ENCODE measurements at regions not wholly inside any gene's neighbourhood (a gene's known extent, or its start where the extent isn't known, plus 50 kb on each side); places are given as distances from the start of the nearest gene placed in this dataset.
"Not testable (repeated sequence)": the region's sequence is repeated elsewhere in the genome, so short reads cannot be mapped to it uniquely, and the experiment has no call there.

- Mint-ChIP-seq H3K27ac (peak overlapping the region; percentile 59), H3K4me1 (peaks cover 7% of the 10 kb centered on the region), H3K36me3 (no peaks in the 10 kb centered on the region), H3K27me3 (no peaks in the 10 kb centered on the region), H3K9me3 (no peaks in the 10 kb centered on the region), H3K4me3 (no peak overlapping the region)
- ATAC-seq (ENCODE audit: low read depth) (no peak), DNase-seq (ENCODE audit: low spot score in 2 of 2) (no peak)
Measured at GRCh38 chr16:29320274-29320999, 86.1 kb downstream of the NPIPB11 start.

- H3K9me3 Mint-ChIP-seq: no peaks in the 10 kb centered on the region
- no peak for ATAC-seq (ENCODE audit: low read depth)
- H3K27ac Mint-ChIP-seq: peak overlapping the region; percentile 59
- H3K27me3 Mint-ChIP-seq: no peaks in the 10 kb centered on the region
- no peak overlapping the region for H3K4me3 Mint-ChIP-seq
- no peaks in the 10 kb centered on the region for H3K36me3 Mint-ChIP-seq
- peaks cover 7% of the 10 kb centered on the region for H3K4me1 Mint-ChIP-seq
- DNase-seq (ENCODE audit: low spot score in 2 of 2): no peak
Measured at GRCh38 chr16:29319726-29320125, 86.8 kb downstream of the NPIPB11 start.

- not testable (repeated sequence) for H3K36me3 Mint-ChIP-seq; H3K4me1 Mint-ChIP-seq; H3K9me3 Mint-ChIP-seq; H3K27me3 Mint-ChIP-seq; H3K27ac Mint-ChIP-seq; ATAC-seq (ENCODE audit: low read depth); DNase-seq (ENCODE audit: low spot score in 2 of 2); H3K4me3 Mint-ChIP-seq
Measured at GRCh38 chr16:29318561-29318968, 87.9 kb downstream of the NPIPB11 start.

GRCh38 chr16:29318037-29318436 is 88.5 kb downstream of the NPIPB11 start:
- H3K4me1 Mint-ChIP-seq: peaks cover 7% of the 10 kb centered on the region
- DNase-seq (ENCODE audit: low spot score in 2 of 2): no peak
- peak; percentile 62 for ATAC-seq (ENCODE audit: low read depth)
- peaks cover 2% of the 10 kb centered on the region for H3K36me3 Mint-ChIP-seq
- no peak overlapping the region for H3K27ac Mint-ChIP-seq
- H3K4me3 Mint-ChIP-seq: peak overlapping the region; percentile 41
- no peaks in the 10 kb centered on the region for H3K27me3 Mint-ChIP-seq
- no peaks in the 10 kb centered on the region for H3K9me3 Mint-ChIP-seq

- H3K4me1 Mint-ChIP-seq: peaks cover 5% of the 10 kb centered on the region
- no peaks in the 10 kb centered on the region for H3K9me3 Mint-ChIP-seq
- H3K27me3 Mint-ChIP-seq: no peaks in the 10 kb centered on the region
- no peak overlapping the region for H3K4me3 Mint-ChIP-seq
- DNase-seq (ENCODE audit: low spot score in 2 of 2): no peak
- ATAC-seq (ENCODE audit: low read depth): no peak
- no peak overlapping the region for H3K27ac Mint-ChIP-seq
- H3K36me3 Mint-ChIP-seq: peaks cover 2% of the 10 kb centered on the region
Measured at GRCh38 chr16:29317269-29317668, 89.2 kb downstream of the NPIPB11 start.

GRCh38 chr16:29316761-29317183 is 89.7 kb downstream of the NPIPB11 start:
- no peak overlapping the region for H3K27ac Mint-ChIP-seq
- DNase-seq (ENCODE audit: low spot score in 2 of 2) (no peak), ATAC-seq (ENCODE audit: low read depth) (no peak)
- no peak overlapping the region for H3K4me3 Mint-ChIP-seq
- peaks cover 2% of the 10 kb centered on the region for H3K36me3 Mint-ChIP-seq
- H3K9me3 Mint-ChIP-seq: no peaks in the 10 kb centered on the region
- no peaks in the 10 kb centered on the region for H3K27me3 Mint-ChIP-seq
- peaks cover 5% of the 10 kb centered on the region for H3K4me1 Mint-ChIP-seq

GRCh38 chr16:29315916-29316517 is 90.5 kb downstream of the NPIPB11 start:
- H3K27ac Mint-ChIP-seq: peak overlapping the region; percentile 8
- no peaks in the 10 kb centered on the region for H3K27me3 Mint-ChIP-seq
- peaks cover 5% of the 10 kb centered on the region for H3K4me1 Mint-ChIP-seq
- no peak for ATAC-seq (ENCODE audit: low read depth)
- H3K36me3 Mint-ChIP-seq: peaks cover 2% of the 10 kb centered on the region
- H3K4me3 Mint-ChIP-seq: no peak overlapping the region
- no peaks in the 10 kb centered on the region for H3K9me3 Mint-ChIP-seq
- no peak for DNase-seq (ENCODE audit: low spot score in 2 of 2)

- peaks cover 5% of the 10 kb centered on the region for H3K4me1 Mint-ChIP-seq
- peaks cover 2% of the 10 kb centered on the region for H3K36me3 Mint-ChIP-seq
- no peak overlapping the region for H3K4me3 Mint-ChIP-seq
- H3K9me3 Mint-ChIP-seq: no peaks in the 10 kb centered on the region
- no peaks in the 10 kb centered on the region for H3K27me3 Mint-ChIP-seq
- DNase-seq (ENCODE audit: low spot score in 2 of 2) (no peak), ATAC-seq (ENCODE audit: low read depth) (no peak)
- no peak overlapping the region for H3K27ac Mint-ChIP-seq
Measured at GRCh38 chr16:29315046-29315445, 91.5 kb downstream of the NPIPB11 start.

- Mint-ChIP-seq H3K27ac (no peak overlapping the region), H3K36me3 (peaks cover 2% of the 10 kb centered on the region), H3K4me1 (peaks cover 5% of the 10 kb centered on the region), H3K27me3 (no peaks in the 10 kb centered on the region), H3K4me3 (no peak overlapping the region), H3K9me3 (no peaks in the 10 kb centered on the region)
- ATAC-seq (ENCODE audit: low read depth) (no peak), DNase-seq (ENCODE audit: low spot score in 2 of 2) (no peak)
Measured at GRCh38 chr16:29314292-29314934, 92.1 kb downstream of the NPIPB11 start.

GRCh38 chr16:29313559-29314048 is 92.9 kb downstream of the NPIPB11 start:
- no peak overlapping the region for H3K4me3 Mint-ChIP-seq
- H3K36me3 Mint-ChIP-seq: peaks cover 2% of the 10 kb centered on the region
- no peaks in the 10 kb centered on the region for H3K27me3 Mint-ChIP-seq
- peaks cover 9% of the 10 kb centered on the region for H3K4me1 Mint-ChIP-seq
- H3K9me3 Mint-ChIP-seq: no peaks in the 10 kb centered on the region
- ATAC-seq (ENCODE audit: low read depth) (no peak), DNase-seq (ENCODE audit: low spot score in 2 of 2) (no peak)
- no peak overlapping the region for H3K27ac Mint-ChIP-seq

- H3K27ac Mint-ChIP-seq: no peak overlapping the region
- DNase-seq (ENCODE audit: low spot score in 2 of 2) (no peak), ATAC-seq (ENCODE audit: low read depth) (no peak)
- peaks cover 12% of the 10 kb centered on the region for H3K4me1 Mint-ChIP-seq
- no peak overlapping the region for H3K4me3 Mint-ChIP-seq
- H3K36me3 Mint-ChIP-seq: peaks cover 2% of the 10 kb centered on the region
- H3K9me3 Mint-ChIP-seq: no peaks in the 10 kb centered on the region
- H3K27me3 Mint-ChIP-seq: no peaks in the 10 kb centered on the region
Measured at GRCh38 chr16:29312835-29313558, 93.5 kb downstream of the NPIPB11 start.

GRCh38 chr16:29312345-29312675 is 94.2 kb downstream of the NPIPB11 start:
- not testable (repeated sequence) for H3K27ac Mint-ChIP-seq

GRCh38 chr16:29311461-29312344 is 94.8 kb downstream of the NPIPB11 start:
- Mint-ChIP-seq H3K9me3 (no peaks in the 10 kb centered on the region), H3K4me1 (peaks cover 15% of the 10 kb centered on the region), H3K36me3 (peaks cover 2% of the 10 kb centered on the region), H3K4me3 (no peak overlapping the region), H3K27me3 (no peaks in the 10 kb centered on the region), H3K27ac (no peak overlapping the region)
- DNase-seq (ENCODE audit: low spot score in 2 of 2) (no peak), ATAC-seq (ENCODE audit: low read depth) (no peak)

More at GRCh38 chr16:29312345-29312675, 94.2 kb downstream of the NPIPB11 start:
- peaks cover 13% of the 10 kb centered on the region for H3K4me1 Mint-ChIP-seq
- H3K27me3 Mint-ChIP-seq; ATAC-seq (ENCODE audit: low read depth); DNase-seq (ENCODE audit: low spot score in 2 of 2); H3K36me3 Mint-ChIP-seq; H3K4me3 Mint-ChIP-seq; H3K9me3 Mint-ChIP-seq: not testable (repeated sequence)

Data from memory B cell (primary cell).